PC-9 (cell line): ENCODE measurements at regions not wholly inside any gene's neighbourhood (a gene's known extent, or its start where the extent isn't known, plus 50 kb on each side); places are given as distances from the start of the nearest gene placed in this dataset.
A peak's percentile ranks its signal among the peaks of the same experiment; 100 is the strongest.

Experiments used
- BruUV-seq: library from RNA; stranded (reverse); fragments of 400-500 nt; replicated peaks from 2 replicates; lab custom pipeline; 2021; lab: Mats Ljungman, UMichigan
- CTCF ChIA-PET: fragments of 300-600 bp; sonication (Branson Sonifier 250); formaldehyde crosslinking; loops from one replicate; lab custom pipeline; 2022; ENCODE audit warnings: antibody characterized with exemption; lab: Charles Lee
- POLR2A ChIA-PET: fragments of 300-600 bp; sonication (Branson Sonifier 250); formaldehyde crosslinking; loops from one replicate; lab custom pipeline; 2022; ENCODE audit warnings: antibody characterized with exemption; ENCODE audit not compliant: unreplicated experiment; lab: Charles Lee
- DNase-seq, 2 experiments: peaks; one replicate each; pipeline versions ENCODE4 v3.0.0 to v3.0.0-alpha.2; 2015 to 2022; ENCODE audit warnings: mixed read lengths in 1 of 2
- H2AFZ ChIP-seq: fragments of 200-600 bp; sonication (generic); 2 replicates; pipeline ENCODE4 v1.8.1; 2017; ENCODE audit warnings: antibody characterized with exemption
- H3F3A ChIP-seq: fragments of 200-600 bp; sonication (generic); 2 replicates; pipeline ENCODE4 v1.8.1; 2017; ENCODE audit warnings: antibody characterized with exemption, mild to moderate bottlenecking, low read depth; ENCODE audit not compliant: insufficient read depth
- H3K27ac ChIP-seq: fragments of 200-600 bp; sonication (generic); 2 replicates; pipeline ENCODE4 v1.6.1; 2016; ENCODE audit warnings: mixed run types
- H3K27me3 ChIP-seq: fragments of 200-600 bp; sonication (generic); 2 replicates; pipeline ENCODE4 v1.6.1; 2016; ENCODE audit warnings: low read depth, mixed run types; ENCODE audit not compliant: insufficient read depth
- H3K36me3 ChIP-seq: fragments of 200-600 bp; sonication (generic); 2 replicates; pipeline ENCODE4 v1.6.1; 2016; ENCODE audit warnings: low read depth, mixed run types
- H3K4me1 ChIP-seq: fragments of 200-600 bp; sonication (generic); replicated peaks from 2 replicates; pipeline ENCODE4 v1.6.1; 2016; ENCODE audit warnings: mixed run types; ENCODE audit not compliant: insufficient read depth
- H3K4me2 ChIP-seq: fragments of 200-600 bp; sonication (generic); 2 replicates; pipeline ENCODE4 v1.6.1; 2017; ENCODE audit warnings: mixed run types
- H3K4me3 ChIP-seq: fragments of 200-600 bp; sonication (generic); 2 replicates; pipeline ENCODE4 v1.6.1; 2016; ENCODE audit warnings: mixed run types
- H3K79me2 ChIP-seq: fragments of 200-600 bp; sonication (generic); 2 replicates; pipeline ENCODE4 v1.6.1; 2017; ENCODE audit warnings: low read depth, mixed run types
- H3K9me2 ChIP-seq: fragments of 200-600 bp; sonication (generic); 2 replicates; pipeline ENCODE4 v1.8.1; 2017; ENCODE audit warnings: mild to moderate bottlenecking; ENCODE audit not compliant: insufficient read depth
- H3K9me3 ChIP-seq: fragments of 200-600 bp; sonication (generic); 2 replicates; pipeline ENCODE4 v1.8.1; 2016; ENCODE audit warnings: low read depth; ENCODE audit not compliant: insufficient read depth
- H4K20me1 ChIP-seq: fragments of 200-600 bp; sonication (generic); 2 replicates; pipeline ENCODE4 v1.8.1; 2017; ENCODE audit not compliant: insufficient read depth
- CTCF ChIP-seq: fragments of 200-600 bp; sonication (generic); conservative IDR thresholded peaks from 2 replicates; pipeline ENCODE4 v1.6.1; 2017; ENCODE audit warnings: mixed run types, antibody characterized with exemption, mild to moderate bottlenecking, moderate library complexity
- EZH2 ChIP-seq: fragments of 200-600 bp; sonication (generic); IDR thresholded peaks from 2 replicates; pipeline ENCODE4 v1.8.0; 2017; ENCODE audit warnings: antibody characterized with exemption, low read depth
- intact Hi-C: fragments of 100-400 bp; cut with micrococcal nuclease; formaldehyde crosslinking; loops from one replicate; pipeline ENCODE4 v1.10.0; 2022; ENCODE audit not compliant: unreplicated experiment

- Histone ChIP-seq H2AFZ (0 out of 2 replicates have a peak overlapping the region, but pooled peaks have one; percentile 60), H3F3A (no peaks in the 10 kb centered on the region), H3K9me2 (no peaks in the 10 kb centered on the region), H3K36me3 (no peaks in the 10 kb centered on the region), H3K9me3 (no peaks in the 10 kb centered on the region; the same call in 1 of the 2 replicates), H3K27ac (no peak overlapping the region), H4K20me1 (no peaks in the 10 kb centered on the region), H3K4me3 (no peak overlapping the region), H3K79me2 (no peaks in the 10 kb centered on the region), H3K4me2 (no peak overlapping the region), H3K4me1 (no peaks in the 10 kb centered on the region), H3K27me3 (no peaks in the 10 kb centered on the region)
- intact Hi-C loops, result loop anchor here (5.0 kb wide), 1 partner anchor 708 kb away; no protein-coding TSS in a partner anchor
- DNase-seq, result no peak
- ChIA-PET POLR2A (no interaction called here), CTCF (no interaction called here)
- BruUV-seq, result no TSS peak
- TF ChIP-seq CTCF (no peak), EZH2 (no peak)
Measured at GRCh38 chr12:90250766-90251165, 542.1 kb upstream of the ATP2B1 start.

- ChIA-PET POLR2A (no interaction called here), CTCF (no interaction called here)
- Histone ChIP-seq H3K79me2 (no peaks in the 10 kb centered on the region), H3F3A (no peaks in the 10 kb centered on the region), H3K4me2 (no peak overlapping the region), H3K4me3 (no peak overlapping the region), H3K4me1 (no peaks in the 10 kb centered on the region), H4K20me1 (no peaks in the 10 kb centered on the region), H3K27ac (no peak overlapping the region), H3K9me2 (no peaks in the 10 kb centered on the region), H3K9me3 (no peaks in the 10 kb centered on the region; the same call in 1 of the 2 replicates), H2AFZ (peak overlapping the region; percentile 60; the same call in 1 of the 2 replicates), H3K36me3 (no peaks in the 10 kb centered on the region), H3K27me3 (no peaks in the 10 kb centered on the region)
- no TSS peak for BruUV-seq
- intact Hi-C loops, result loop anchor here (5.0 kb wide), 1 partner anchor 708 kb away; no protein-coding TSS in a partner anchor
- TF ChIP-seq EZH2 (no peak), CTCF (no peak)
- no peak for DNase-seq
Measured at GRCh38 chr12:90250042-90250441, 541.4 kb upstream of the ATP2B1 start.

GRCh38 chr12:90246688-90247087 lies 538.0 kb upstream of the ATP2B1 start:
- intact Hi-C loops, result no loop called here
- H3K36me3 ChIP-seq, result no peaks in the 10 kb centered on the region
- no peak overlapping the region for H3K27ac ChIP-seq
- no peaks in the 10 kb centered on the region for H3K4me1 ChIP-seq
- H3K79me2 ChIP-seq, result no peaks in the 10 kb centered on the region
- no peaks in the 10 kb centered on the region for H3K9me3 ChIP-seq
- CTCF ChIA-PET, result no interaction called here
- no peaks in the 10 kb centered on the region for H4K20me1 ChIP-seq
- H3F3A ChIP-seq, result no peaks in the 10 kb centered on the region
- H3K4me3 ChIP-seq, result no peak overlapping the region
- no peak for DNase-seq
- TF ChIP-seq CTCF (no peak), EZH2 (no peak)
- peaks cover 8% of the 10 kb centered on the region; the same call in 1 of the 2 replicates for H3K9me2 ChIP-seq
- no TSS peak for BruUV-seq
- no peak overlapping the region for H3K4me2 ChIP-seq
- POLR2A ChIA-PET, result no interaction called here
- no peak overlapping the region for H2AFZ ChIP-seq
- no peaks in the 10 kb centered on the region for H3K27me3 ChIP-seq
